ENCODE measurements at regions not wholly inside any gene's neighbourhood (a gene's known extent, or its start where the extent isn't known, plus 50 kb on each side); places are given as distances from the start of the nearest gene placed in this dataset.

DNA sequence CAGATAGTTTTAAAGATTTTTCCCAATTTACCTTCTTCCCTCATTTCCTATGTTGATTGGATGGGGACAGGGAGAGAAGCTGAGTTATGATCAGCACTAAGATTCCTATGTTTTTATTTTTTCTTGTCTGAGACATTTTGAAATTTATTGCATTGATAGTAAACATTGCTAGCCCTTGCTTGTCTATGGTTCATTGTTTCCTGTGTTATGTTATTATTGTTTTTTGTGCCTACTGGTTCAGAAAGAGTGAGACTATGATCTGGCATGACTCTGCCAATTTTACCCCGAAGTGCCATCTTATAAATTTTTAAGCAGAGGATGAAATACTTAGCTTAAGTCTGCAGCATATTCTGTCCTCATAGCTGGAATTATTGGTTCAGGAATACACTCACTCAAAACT lies 478.5 kb downstream of the MBD2 start:
- H3K27me3 Mint-ChIP-seq: no peaks in the 10 kb centered on the region
- H3K36me3 Mint-ChIP-seq (ENCODE audit: low read depth): no peaks in the 10 kb centered on the region
- ATAC-seq: no peak
- DNase-seq: no peak
- no peaks in the 10 kb centered on the region for H3K9me3 ChIP-seq (ENCODE audit: control insufficient read depth, low read length, poor library complexity, severe bottlenecking)
- no peak overlapping the region for H3K4me3 Mint-ChIP-seq
- H3K4me1 Mint-ChIP-seq: no peaks in the 10 kb centered on the region
- H3K27ac Mint-ChIP-seq: no peak overlapping the region

DNA sequence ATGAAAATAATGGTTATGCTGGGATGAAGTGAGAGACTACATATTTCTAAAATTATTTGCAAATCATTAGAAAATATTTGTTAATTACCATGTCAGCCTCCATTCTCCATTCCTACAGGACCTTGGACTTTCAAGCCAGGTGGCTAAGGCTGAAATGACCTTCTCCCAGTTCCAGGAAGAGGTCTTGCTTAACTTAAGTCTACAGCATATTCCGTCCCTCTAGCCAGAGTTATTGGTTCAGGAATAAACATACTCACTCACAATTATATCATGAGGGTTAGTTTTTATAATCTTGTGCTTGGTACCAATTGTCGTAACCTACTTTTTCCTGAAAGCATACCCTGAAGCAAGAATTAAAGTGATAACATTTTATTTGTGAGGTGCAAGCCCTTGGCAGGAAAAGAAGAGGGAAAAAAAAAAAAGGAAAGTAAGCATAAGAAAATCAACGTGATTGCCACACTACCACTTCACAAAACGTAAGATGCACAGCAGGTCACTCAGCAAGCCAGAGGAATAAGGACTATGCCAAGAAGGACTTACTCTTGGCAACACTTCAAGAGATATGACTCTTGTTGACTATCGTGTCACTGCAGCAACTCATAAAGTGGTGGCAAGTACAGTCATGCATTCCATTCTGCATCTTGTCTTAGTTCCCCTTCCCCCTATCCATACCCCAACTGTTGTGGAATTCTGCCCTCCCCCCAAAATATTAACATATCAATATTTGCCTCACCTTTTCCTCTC lies 479.1 kb downstream of the MBD2 start:
- DNase-seq: no peak
- no peaks in the 10 kb centered on the region for H3K4me1 Mint-ChIP-seq
- no peaks in the 10 kb centered on the region for H3K9me3 ChIP-seq (ENCODE audit: control insufficient read depth, low read length, poor library complexity, severe bottlenecking)
- no peak for ATAC-seq
- H3K27me3 Mint-ChIP-seq: no peaks in the 10 kb centered on the region
- no peak overlapping the region for H3K27ac Mint-ChIP-seq
- H3K36me3 Mint-ChIP-seq (ENCODE audit: low read depth): no peaks in the 10 kb centered on the region
- H3K4me3 Mint-ChIP-seq: no peak overlapping the region

DNA sequence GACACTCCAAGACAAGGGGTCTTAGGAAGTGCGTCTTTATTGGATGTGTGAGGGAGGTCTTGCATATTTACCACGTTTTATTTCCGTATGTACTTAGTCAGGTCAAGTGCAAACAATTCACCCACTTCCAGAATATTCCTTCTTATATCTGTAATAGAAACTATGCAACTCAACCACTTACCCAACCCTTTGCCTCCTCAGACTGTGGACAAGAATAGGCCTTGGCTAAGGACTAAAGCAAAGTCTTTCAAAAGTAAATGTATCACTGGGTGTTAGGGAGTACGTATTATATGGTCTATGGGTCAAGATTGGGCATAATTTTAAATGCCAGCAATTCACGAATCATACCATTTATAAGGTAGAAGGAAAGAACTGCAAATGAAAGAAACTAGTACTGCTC lies 484.8 kb downstream of the MBD2 start:
- no peak overlapping the region for H3K27ac Mint-ChIP-seq
- no peaks in the 10 kb centered on the region for H3K36me3 Mint-ChIP-seq (ENCODE audit: low read depth)
- no peaks in the 10 kb centered on the region for H3K27me3 Mint-ChIP-seq
- no peak for ATAC-seq
- H3K9me3 ChIP-seq (ENCODE audit: control insufficient read depth, low read length, poor library complexity, severe bottlenecking): no peaks in the 10 kb centered on the region
- H3K4me1 Mint-ChIP-seq: no peaks in the 10 kb centered on the region
- no peak for DNase-seq
- no peak overlapping the region for H3K4me3 Mint-ChIP-seq

DNA sequence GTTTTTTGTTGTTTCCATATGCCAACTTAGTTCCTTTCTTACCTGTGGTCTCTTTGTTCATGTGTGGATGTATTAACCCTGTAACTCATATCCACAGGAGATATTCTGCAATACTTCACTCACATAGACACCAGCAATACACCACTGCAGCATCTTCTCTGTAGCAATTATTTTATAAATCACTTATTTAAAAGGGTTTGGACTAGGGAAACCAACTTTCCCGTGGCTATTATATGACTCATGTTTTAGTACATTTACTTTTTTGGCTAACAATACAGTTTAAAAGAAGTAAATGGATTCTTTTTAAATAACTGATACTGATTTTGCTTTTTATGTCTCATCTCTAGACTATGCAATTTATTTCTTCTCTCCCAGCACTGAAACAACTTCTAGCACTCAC lies 488.9 kb downstream of the MBD2 start:
- Mint-ChIP-seq H3K4me3 (no peak overlapping the region), H3K36me3 (ENCODE audit: low read depth) (no peaks in the 10 kb centered on the region)
- no peak for ATAC-seq

DNA sequence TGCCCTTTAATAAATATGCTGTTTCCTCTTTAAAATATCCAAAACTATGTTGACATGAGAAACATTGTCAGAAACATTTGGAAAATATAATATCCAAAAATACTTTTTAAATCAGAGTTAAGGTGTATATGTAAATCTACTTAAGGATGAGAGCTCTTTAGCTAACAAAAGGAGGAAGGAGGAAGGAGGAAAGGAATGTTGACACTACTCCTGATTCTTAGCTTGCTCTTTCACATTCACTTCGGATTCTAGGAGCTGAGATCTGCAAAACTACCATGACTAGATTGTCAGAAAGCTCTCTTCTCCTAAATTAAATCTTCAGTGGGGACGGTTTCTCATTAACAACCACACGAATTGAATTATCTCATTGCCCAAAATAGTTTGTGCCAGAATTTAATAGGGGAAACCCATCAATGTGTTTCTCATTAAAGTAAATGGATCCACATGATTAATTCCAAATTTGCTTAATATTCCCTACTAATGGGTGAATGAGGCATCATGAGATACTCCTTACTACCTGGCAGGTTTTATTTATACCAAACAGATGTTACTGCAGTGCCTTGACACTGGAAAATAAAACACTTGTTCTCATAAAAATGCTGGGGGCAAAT lies 509.1 kb downstream of the MBD2 start:
- no peak overlapping the region for H3K4me3 Mint-ChIP-seq
- no peaks in the 10 kb centered on the region for H3K36me3 Mint-ChIP-seq (ENCODE audit: low read depth)
- no peak for DNase-seq
- H3K4me1 Mint-ChIP-seq: no peaks in the 10 kb centered on the region
- no peak for ATAC-seq
- no peaks in the 10 kb centered on the region for H3K27me3 Mint-ChIP-seq
- H3K9me3 ChIP-seq (ENCODE audit: control insufficient read depth, low read length, poor library complexity, severe bottlenecking): no peaks in the 10 kb centered on the region
- no peak overlapping the region for H3K27ac Mint-ChIP-seq

More for the DNA sequence above, 488.9 kb downstream of the MBD2 start:
- Mint-ChIP-seq H3K27ac (no peak overlapping the region), H3K27me3 (no peaks in the 10 kb centered on the region), H3K4me1 (no peaks in the 10 kb centered on the region)
- H3K9me3 ChIP-seq (ENCODE audit: control insufficient read depth, low read length, poor library complexity, severe bottlenecking): no peaks in the 10 kb centered on the region
- no peak for DNase-seq

DNA sequence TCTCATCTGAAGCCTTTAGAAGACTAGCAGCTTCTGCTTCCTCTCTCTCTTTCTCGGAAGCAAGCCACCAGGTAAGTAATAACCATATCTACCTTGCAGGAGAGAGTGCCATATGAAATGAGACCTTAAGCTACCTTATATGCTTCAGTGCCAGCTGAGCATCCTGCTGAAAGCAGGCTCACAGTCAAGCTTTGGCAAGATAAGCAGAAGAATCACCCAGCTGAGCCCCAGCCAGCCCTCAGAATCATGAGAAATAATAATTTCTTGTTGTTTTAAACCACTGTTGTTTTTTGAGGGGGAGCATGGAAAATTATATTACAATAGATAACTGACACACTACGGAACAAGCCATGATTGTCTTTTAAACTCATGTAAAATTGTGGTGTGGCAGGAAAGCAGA lies 514.4 kb downstream of the MBD2 start:
- DNase-seq (no peak), ATAC-seq (no peak)
- Mint-ChIP-seq H3K36me3 (ENCODE audit: low read depth) (no peaks in the 10 kb centered on the region), H3K27ac (no peak overlapping the region), H3K27me3 (no peaks in the 10 kb centered on the region), H3K4me3 (no peak overlapping the region), H3K4me1 (no peaks in the 10 kb centered on the region)
- no peaks in the 10 kb centered on the region for H3K9me3 ChIP-seq (ENCODE audit: control insufficient read depth, low read length, poor library complexity, severe bottlenecking)

DNA sequence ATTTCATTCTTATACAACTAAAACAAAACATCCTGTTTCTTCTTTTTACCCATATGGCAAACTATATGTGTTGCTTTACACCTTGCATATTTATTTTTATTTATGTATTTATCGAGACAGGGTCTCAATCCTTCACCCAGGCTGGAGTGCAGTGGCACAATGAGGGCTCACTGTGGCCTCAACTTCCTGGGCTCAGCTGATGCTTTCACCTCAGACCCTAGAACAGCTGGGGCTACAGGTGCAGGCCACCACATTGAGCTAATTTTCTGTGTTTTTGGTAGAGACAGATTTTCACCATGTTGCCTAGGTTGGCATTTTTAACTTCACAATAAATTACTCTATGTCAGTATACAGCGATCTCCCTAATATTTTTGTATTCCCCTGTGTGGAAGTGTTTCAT lies 522.0 kb downstream of the MBD2 start:
- DNase-seq: no peak
- H3K27ac Mint-ChIP-seq: no peak overlapping the region
- no peaks in the 10 kb centered on the region for H3K36me3 Mint-ChIP-seq (ENCODE audit: low read depth)
- H3K4me3 Mint-ChIP-seq: no peak overlapping the region
- no peak for ATAC-seq
- no peaks in the 10 kb centered on the region for H3K27me3 Mint-ChIP-seq
- H3K4me1 Mint-ChIP-seq: no peaks in the 10 kb centered on the region
- H3K9me3 ChIP-seq (ENCODE audit: control insufficient read depth, low read length, poor library complexity, severe bottlenecking): no peaks in the 10 kb centered on the region

DNA sequence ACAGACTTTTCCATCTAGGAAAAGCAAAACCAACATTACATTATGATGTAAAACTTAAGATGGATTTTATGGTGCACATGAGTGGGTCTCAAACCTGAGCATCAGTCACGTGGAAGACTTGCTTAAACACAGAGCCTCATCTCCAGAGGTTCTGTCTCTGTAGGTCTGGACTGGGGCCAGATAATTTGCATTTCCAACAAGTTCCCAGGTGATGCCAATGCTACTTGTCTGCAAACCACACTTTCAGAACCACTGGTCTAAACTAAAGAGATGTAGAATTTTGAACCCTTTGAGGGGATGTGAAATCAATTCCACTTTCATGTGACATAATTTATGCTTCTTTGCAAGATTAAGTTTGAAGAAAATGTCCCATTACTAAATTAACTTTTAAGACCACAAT lies 522.8 kb downstream of the MBD2 start:
- Mint-ChIP-seq H3K27ac (no peak overlapping the region), H3K4me3 (no peak overlapping the region), H3K27me3 (no peaks in the 10 kb centered on the region), H3K36me3 (ENCODE audit: low read depth) (no peaks in the 10 kb centered on the region), H3K4me1 (no peaks in the 10 kb centered on the region)
- H3K9me3 ChIP-seq (ENCODE audit: control insufficient read depth, low read length, poor library complexity, severe bottlenecking): no peaks in the 10 kb centered on the region
- ATAC-seq: no peak
- DNase-seq: no peak

DNA sequence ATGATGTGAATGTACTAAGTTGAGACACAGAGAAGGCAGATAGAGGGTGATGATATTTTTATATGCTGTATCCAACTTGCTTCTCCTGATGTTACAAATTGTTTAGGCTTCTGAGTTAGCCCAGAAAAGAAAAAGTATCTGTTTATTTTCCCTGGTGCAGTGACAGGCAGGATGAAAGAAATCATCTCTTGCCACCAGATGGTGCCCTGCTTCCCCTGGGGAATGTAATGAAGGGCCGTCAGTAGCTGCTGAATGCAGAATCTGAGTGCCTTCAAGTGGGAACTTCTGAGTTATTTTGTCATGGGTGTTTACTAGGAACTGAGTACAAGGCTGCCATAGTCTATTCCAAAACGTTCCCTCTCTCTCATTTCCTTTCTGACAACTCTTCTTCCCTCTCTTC lies 525.6 kb downstream of the MBD2 start:
- no peak overlapping the region for H3K27ac Mint-ChIP-seq
- ATAC-seq (no peak), DNase-seq (no peak)
- H3K36me3 Mint-ChIP-seq (ENCODE audit: low read depth): no peaks in the 10 kb centered on the region
- no peaks in the 10 kb centered on the region for H3K4me1 Mint-ChIP-seq
- no peaks in the 10 kb centered on the region for H3K9me3 ChIP-seq (ENCODE audit: control insufficient read depth, low read length, poor library complexity, severe bottlenecking)
- no peaks in the 10 kb centered on the region for H3K27me3 Mint-ChIP-seq
- no peak overlapping the region for H3K4me3 Mint-ChIP-seq

DNA sequence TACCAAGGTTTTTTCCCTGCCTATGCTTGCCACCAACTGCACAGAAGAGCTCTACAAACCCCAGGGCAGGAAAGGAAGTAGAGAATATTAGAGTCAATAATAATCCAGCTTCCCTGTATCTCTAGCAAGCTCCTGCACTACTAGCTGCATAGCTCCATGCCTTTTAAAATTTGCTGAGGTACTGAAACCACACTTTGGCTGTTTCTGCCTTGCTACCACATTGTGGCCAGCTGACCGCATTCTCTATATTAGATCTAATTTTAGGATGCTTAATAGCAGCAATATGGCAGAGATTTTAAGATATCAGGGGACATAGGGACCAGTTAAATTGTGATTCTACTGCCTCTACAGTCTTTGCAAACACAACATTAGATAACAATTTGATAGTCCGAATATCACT lies 534.6 kb downstream of the MBD2 start:
- no peaks in the 10 kb centered on the region for H3K27me3 Mint-ChIP-seq
- no peaks in the 10 kb centered on the region for H3K9me3 ChIP-seq (ENCODE audit: control insufficient read depth, low read length, poor library complexity, severe bottlenecking)
- ATAC-seq (no peak), DNase-seq (no peak)
- H3K36me3 Mint-ChIP-seq (ENCODE audit: low read depth): no peaks in the 10 kb centered on the region
- H3K27ac Mint-ChIP-seq: no peak overlapping the region
- H3K4me3 Mint-ChIP-seq: no peak overlapping the region
- no peaks in the 10 kb centered on the region for H3K4me1 Mint-ChIP-seq

DNA sequence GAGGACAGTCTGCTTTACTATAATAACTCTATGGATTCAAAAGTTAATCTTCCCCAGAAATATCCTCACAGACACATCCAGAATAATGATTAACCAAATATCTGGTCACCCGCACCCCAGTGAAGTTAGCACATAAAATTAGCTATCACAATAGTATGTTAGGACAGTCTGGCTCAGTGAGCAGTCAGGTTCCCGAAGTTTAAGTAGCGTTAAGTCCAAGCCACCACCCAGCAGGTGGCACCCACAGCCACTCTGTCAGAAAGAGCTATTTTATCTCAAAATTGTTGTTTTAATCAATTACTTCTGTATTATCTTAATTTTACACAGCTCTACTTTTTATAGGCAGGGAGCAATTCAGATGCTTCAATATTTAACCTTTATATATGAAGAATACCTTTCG lies 537.5 kb downstream of the MBD2 start:
- H3K27ac Mint-ChIP-seq: no peak overlapping the region
- DNase-seq: no peak
- ATAC-seq: no peak
- H3K4me3 Mint-ChIP-seq: no peak overlapping the region
- no peaks in the 10 kb centered on the region for H3K36me3 Mint-ChIP-seq (ENCODE audit: low read depth)
- no peaks in the 10 kb centered on the region for H3K4me1 Mint-ChIP-seq
- no peaks in the 10 kb centered on the region for H3K27me3 Mint-ChIP-seq
- no peaks in the 10 kb centered on the region for H3K9me3 ChIP-seq (ENCODE audit: control insufficient read depth, low read length, poor library complexity, severe bottlenecking)

DNA sequence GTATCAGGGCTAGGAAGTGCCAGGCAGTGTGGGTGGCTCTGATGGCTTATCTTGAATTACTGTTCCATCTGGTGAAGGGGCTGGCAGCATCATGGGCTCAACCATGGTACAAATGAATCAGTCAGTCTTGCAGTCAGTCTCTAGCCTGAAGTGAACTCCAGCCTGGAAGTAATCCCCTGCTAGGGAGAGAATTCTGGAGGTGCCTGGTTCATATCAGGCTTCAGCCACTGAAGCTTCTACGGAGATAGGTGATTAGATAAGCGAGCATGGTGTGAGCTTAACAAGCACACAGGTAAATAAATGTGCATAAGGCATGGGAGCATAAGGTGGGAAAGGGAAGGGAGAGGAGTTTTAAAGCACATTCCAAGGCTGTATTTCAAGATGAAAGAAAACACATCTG lies 541.7 kb downstream of the MBD2 start:
- no peak for DNase-seq
- H3K9me3 ChIP-seq (ENCODE audit: control insufficient read depth, low read length, poor library complexity, severe bottlenecking): no peaks in the 10 kb centered on the region
- no peaks in the 10 kb centered on the region for H3K36me3 Mint-ChIP-seq (ENCODE audit: low read depth)
- ATAC-seq: no peak
- H3K27me3 Mint-ChIP-seq: no peaks in the 10 kb centered on the region
- no peak overlapping the region for H3K27ac Mint-ChIP-seq
- H3K4me3 Mint-ChIP-seq: no peak overlapping the region
- H3K4me1 Mint-ChIP-seq: no peaks in the 10 kb centered on the region

DNA sequence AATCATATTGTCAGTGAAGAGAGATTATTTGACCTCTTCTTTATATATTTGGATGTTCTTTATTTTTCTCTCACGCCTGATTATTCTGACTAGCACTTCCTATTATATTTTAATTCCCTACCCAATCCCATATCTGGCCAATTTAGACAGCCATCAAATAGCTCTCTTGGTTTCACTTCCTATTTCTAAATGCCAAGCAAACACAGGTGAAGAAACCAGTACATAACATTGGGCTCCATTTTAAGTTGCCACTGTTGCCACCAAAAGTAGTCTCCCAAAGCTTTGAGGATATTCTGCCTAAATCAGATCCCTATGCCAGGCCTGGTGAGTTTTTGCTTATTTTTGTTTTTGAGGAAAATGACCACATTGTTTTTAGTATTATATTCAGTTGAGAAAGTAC lies 547.0 kb downstream of the MBD2 start:
- no peaks in the 10 kb centered on the region for H3K9me3 ChIP-seq (ENCODE audit: control insufficient read depth, low read length, poor library complexity, severe bottlenecking)
- DNase-seq: no peak
- ATAC-seq: no peak
- Mint-ChIP-seq H3K4me1 (no peaks in the 10 kb centered on the region), H3K27ac (no peak overlapping the region), H3K4me3 (no peak overlapping the region), H3K36me3 (ENCODE audit: low read depth) (no peaks in the 10 kb centered on the region), H3K27me3 (no peaks in the 10 kb centered on the region)

DNA sequence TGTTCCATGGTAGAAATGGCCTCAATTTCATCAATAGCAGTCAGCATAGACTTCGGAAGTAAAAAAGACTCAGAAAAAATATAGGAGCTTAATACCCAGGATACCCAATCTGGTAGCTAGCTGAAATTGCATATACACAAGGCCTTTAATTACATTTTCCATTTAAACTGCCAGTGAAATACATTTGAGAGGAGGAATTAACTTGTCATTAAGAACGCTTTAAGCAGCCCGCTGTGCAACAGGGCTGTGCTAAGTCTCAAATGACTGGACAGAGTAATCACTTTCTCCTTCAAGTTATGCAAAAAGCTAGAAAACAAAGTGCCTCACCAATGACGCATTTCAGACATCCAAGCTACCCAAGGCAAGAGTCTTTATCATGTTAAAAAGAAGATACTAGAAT lies 558.8 kb downstream of the MBD2 start:
- no peak overlapping the region for H3K4me3 Mint-ChIP-seq
- no peaks in the 10 kb centered on the region for H3K27me3 Mint-ChIP-seq
- ATAC-seq (no peak), DNase-seq (no peak)
- H3K27ac Mint-ChIP-seq: no peak overlapping the region
- H3K4me1 Mint-ChIP-seq: no peaks in the 10 kb centered on the region
- H3K9me3 ChIP-seq (ENCODE audit: control insufficient read depth, low read length, poor library complexity, severe bottlenecking): no peaks in the 10 kb centered on the region
- H3K36me3 Mint-ChIP-seq (ENCODE audit: low read depth): no peaks in the 10 kb centered on the region

Data from T-helper 17 cell (primary cell).